ENCODE measurements at regions not wholly inside any gene's neighbourhood (a gene's known extent, or its start where the extent isn't known, plus 50 kb on each side); places are given as distances from the start of the nearest gene placed in this dataset.

DNA sequence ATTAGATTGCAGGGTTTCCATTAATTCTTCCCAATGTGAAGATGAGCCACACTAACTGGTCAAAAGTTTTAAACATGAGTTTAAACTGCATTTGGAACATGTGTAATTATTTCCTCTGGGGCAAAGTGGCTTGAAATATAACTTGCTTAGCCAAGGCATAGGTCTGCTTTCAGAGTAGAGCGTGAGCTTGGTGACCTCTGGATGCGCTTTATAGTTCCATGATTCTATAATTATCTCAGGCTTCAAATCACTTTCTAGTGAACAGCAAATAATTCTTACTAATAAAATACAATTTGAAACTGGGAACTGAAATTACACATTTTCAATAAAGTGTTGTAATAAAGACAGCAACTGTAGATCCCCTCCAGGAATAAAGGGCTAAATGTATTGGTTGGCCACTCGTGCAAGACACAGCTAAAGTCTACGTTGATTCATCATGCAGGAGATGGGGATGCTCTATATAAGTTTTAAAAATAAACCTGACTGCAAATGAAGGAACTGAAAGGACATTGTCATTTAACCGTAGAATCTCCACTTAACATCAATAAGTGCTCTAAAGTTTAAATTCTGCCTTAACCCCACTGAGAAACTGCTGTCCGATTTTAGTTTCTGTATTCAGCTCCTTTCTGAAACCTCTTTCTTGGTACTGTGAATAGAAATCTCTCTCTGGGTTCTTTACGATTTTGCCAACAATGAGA lies 460.0 kb downstream of the PSAT1 start:
- DNase-seq, result no peak

DNA sequence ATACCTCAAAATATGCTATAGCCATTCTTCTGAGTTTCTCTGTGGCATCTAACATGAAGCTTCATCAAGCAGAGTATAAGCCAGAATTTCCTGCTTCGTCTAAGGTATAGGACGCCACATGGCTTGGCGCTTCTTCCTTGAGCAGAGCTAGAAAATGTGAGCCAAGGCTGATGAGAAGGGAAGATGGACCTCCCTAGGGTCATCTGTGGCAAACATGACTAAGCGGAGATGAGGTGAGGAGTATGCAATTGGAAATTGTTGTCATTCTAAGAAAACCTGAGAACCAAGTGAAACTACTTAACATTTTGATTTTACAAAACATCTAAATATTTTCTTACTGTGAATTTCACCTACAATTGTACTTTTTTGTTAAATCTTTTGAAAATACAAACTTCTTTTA lies 466.5 kb downstream of the PSAT1 start:
- DNase-seq, result no peak

DNA sequence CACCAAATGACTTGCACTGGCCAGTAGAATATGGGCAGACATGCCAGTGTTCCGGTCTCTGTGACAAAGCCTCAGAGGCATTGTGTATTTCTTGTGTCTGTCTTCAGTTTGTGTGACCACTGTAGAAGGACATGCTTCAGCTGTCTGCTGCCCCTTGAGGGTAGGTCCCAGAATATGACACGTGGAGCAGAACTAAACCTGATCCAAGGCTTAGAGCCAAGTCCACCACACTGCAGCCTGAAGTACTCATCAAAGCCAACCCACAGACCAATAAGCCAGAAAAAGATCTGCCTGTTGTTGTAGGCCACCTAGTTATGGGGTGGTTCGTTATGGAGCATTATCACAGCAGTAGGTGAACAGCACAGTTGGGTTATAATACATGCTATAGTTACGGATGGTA lies 468.9 kb downstream of the PSAT1 start:
- DNase-seq, result no peak

DNA sequence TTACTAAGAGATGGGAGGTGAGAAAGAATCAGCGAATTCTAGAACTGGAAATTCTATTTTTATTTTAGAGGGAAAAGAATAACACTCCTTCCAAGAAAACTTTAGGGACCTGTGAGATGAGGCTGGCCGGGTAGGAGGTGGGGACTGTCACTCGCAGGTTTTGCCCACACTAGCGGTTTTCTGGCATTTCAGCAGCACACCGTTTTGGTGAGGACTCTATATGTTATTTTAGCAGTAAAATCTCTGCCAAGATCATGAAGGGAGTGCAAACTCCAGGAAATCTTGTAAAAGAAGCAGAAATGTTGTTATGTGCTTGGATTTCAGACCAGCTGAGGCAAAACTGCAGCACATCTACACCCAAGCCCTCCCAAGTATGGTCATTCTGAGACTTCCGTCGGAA lies 470.6 kb downstream of the PSAT1 start:
- DNase-seq, result no peak

DNA sequence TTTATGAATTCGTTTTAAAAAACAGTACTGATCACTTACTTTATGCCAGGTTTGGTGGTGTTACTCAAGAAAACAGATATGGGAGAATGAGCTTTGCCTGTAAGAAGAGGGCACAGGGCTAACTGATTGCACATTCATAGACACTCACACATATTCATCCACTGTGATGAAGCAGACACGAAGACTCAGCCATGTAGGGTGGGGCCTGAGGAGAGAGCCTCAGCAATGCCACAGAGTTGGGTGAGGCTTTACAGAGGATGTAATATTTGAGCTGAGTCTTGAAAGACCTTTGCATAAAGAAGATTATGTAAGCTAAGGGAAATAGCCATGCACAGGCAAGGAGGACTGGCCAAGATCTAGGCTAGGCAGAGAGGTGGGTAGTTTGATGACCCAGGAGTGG lies 472.8 kb downstream of the PSAT1 start:
- DNase-seq, result no peak

DNA sequence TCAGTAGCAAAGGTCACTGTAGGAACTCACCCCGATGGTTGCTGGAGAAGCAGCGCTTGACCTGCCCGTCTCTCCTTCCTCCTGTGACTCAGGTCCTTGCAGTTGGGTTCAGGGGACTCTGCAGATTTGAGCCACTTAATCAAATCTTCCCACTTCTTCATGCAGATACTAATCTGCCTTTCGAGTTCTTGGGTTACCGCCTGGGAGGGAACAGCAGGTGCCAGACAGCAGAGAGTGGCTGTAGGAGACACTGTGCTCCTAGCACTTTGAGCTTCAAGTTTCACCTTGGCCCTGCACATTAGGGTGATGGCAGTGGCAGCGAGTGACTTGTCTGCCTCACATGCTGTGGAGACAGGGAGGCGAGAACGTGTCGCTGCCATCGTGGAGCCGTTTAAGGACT lies 478.3 kb downstream of the PSAT1 start:
- no peak for DNase-seq

DNA sequence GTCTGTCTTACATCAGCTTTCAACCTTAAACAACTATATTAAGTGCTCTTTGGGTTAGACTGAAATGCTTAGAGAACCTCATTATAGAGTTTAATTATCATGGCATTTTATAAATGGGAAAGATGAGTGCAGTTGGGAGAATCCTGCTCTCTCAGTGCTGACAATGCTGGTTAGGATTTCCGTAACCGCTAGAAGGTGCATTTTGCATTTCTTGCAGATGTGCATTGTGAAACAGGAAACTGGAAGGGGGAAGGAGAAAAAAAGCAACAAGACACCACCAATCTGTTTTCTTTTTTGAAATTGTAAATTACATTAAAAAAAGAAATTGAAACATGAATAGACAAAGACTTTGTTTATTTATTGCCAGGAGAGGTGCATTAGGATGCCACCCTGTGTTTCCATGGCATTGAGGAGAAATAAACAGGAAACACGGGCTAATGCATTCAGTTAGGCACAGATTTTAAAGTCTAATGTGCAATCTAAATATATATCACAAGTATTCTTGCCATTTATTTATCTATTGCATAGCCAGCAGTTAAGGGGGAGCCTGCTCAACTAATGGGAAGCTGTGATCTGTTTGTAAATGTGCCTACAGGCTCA lies 478.9 kb downstream of the PSAT1 start:
- DNase-seq, result no peak

DNA sequence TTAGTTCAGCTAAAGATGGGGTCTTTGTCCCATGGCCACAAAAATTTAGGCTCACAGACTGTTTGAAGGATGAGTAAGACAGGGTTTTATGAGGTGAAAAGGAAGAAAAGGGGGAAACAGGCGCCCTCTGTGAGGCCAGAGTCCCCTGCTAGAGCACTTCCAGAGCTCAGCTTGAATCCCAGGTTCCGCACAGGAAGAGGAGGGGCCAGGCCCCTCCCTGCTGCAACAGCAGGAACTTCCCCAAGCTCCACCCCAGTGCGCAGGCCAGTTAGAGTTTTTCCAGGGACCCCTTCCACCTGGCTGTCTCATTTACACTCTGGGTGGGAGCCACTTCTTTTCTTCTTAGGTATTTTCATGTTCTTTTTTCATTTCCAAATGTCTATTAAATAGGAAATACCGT lies 480.8 kb downstream of the PSAT1 start:
- DNase-seq, result no peak

DNA sequence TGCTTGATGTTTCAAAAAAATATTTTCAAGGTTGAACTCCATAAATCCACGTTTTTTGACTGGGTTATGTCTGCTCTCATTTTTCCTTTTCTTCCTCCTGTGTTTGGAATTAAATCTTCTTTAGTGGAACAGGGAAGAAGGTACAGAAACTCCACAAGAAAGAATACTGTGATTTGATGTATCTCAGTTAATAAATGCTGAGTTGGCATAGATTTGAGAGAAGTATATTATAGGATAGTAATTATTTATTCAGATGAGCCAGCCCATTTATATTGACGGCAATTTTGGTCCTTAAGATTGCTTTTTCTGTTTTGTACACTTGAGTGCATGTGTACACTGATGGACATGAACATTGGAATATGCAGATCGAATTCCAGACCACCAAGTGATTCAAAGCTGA lies 481.4 kb downstream of the PSAT1 start:
- no peak for DNase-seq

DNA sequence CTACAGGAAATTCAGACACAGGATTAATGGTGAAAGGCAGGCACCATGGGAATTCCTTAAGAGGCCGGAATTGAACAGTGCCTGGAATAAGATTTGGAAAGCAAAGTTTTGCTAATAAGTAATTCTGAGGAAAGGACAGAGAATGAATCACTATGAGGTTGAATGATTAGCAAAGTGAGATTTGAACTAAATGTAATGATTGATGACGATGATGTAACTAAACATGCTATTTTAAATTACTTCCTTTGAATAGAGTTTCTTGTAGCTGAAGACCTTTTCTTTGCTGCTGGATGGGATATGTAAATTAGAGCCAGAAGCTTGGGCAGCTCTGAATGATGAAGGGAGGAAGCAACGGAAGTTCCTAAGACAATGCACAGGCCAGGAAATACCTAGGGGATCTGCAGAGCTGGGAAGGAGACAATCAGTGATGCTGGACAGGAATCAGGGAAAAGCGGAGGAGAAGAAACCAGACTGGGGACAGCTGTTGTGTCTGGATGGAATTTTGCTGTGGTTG lies 482.0 kb downstream of the PSAT1 start:
- DNase-seq, result no peak

DNA sequence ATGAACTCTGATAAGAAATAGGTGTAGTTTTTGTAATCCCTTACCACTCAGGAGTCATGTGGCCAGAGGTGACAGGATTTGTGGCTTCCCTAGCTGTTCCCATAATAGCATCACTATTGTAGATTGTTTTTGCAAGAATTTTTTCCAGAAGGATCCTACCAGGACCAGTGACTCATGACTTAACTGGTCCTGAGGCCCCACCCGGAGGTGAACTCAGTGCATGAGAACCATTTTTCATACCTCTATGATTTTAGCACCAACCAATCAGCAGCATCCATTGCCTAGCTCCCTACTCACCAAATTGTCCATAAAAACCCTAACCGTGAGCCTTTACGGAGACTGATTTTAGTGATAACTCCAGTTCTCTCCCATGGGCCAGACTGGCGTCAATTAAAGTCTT lies 484.8 kb downstream of the PSAT1 start:
- DNase-seq, result no peak

DNA sequence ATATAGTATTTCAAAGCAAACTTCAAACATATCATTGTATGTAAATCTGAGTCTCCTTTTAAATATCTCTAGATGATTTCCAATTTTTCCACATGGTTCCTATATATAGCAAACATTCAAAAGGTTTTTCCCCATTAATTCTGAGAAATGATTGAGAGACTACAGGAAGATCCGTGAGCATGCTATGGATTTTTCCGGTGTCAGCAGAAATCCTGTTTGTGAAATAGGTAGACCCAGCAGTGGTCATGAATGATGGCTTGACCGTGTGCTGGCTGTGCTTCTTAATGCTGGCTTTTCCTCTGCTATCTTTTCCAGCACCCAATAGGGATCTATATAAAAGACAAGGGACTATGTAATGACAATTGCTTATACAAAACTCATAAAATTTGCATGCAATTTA lies 485.3 kb downstream of the PSAT1 start:
- no peak for DNase-seq

DNA sequence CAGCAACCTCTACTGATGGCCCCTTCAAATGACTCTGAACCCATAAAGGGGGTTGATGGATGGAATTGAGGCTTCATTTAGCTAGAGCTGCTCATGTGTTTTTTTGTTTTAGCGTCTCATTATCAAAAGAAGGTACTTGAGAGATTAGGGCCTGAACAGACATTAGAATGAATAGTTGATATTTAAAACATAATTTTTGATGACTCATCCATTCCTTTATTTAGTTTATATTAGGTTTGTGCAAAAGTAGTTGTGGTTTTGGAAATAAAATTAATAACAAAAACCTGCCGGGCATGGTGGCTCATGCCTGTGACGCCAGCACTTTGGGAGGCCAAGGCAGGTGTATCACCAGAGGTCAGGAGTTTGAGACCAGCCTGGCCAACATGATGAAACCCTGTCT lies 485.9 kb downstream of the PSAT1 start:
- no peak for DNase-seq

DNA sequence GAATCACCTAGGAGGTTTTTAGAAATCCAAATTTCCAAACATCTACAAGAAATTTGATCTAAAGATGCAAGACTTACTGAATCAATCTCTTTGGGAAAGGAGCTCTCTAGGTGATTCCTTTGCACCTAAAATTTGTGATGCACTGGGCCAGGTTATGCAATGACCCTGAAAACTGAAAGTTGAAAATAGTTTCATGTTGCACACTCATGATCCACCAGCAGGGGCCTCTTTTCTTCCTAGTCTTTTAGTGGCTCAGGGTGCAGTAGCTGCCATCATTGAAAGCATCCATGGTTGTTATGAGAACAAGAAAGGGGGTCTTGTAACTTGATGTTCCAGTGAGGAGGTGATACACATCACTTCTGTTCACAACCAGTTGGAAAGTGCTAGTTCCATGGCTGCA lies 486.8 kb downstream of the PSAT1 start:
- DNase-seq, result no peak

DNA sequence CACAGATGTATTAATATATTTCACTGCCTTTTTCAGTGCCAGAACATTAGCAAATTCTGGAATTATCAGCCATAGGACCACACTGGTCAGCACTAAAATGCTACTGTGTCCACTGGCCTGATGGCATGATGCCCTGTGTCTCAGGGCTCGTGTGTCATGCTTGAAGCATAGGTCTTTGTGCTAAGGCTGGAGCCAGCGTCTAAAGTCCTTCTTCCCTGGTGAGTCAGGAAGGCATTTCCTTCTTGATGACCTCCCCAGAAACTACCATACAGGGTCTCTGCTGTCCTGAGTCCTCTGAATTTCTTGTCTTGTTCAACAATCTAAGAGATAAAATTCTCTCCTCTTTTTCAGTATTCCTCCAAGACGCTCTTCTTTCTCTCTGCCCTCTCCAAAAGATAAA lies 489.9 kb downstream of the PSAT1 start:
- no peak for DNase-seq

DNA sequence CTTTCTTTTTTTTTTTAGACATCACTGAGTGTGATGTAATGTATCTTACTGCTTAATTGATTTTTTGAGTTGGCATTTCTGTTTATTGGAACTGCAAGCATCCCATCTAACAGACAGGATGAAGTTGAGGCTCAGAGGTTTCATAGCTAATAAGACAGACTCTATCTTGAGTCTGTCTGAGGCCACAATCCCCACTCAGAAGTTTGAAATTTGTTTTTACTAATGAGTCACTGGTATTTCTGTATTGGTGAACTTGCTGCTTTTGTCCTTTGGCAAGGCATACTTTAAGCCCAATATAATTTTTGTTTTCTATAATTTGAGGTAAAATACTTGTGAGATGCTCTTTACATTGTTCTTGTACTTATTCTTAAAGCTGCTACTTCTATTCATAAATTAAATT lies 491.2 kb downstream of the PSAT1 start:
- no peak for DNase-seq

DNA sequence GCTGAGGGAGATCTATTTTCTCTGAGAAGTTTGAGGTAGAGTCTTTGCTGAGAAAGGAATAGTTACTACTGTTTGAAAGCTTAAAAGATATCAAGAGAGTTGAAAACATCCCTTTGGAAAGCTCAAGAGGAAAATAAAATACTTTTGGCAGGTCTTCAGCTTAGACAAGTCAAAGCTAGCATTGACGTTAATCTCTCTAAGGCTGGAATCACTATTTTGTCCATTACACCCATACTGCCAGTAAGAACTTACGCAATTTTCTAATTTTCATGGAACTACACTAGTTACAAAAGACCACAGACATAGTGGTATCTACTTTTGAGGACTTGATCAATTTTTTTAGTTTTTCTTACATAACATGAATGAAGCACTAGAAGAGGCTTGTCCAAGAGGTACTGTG lies 494.9 kb downstream of the PSAT1 start:
- no peak for DNase-seq

DNA sequence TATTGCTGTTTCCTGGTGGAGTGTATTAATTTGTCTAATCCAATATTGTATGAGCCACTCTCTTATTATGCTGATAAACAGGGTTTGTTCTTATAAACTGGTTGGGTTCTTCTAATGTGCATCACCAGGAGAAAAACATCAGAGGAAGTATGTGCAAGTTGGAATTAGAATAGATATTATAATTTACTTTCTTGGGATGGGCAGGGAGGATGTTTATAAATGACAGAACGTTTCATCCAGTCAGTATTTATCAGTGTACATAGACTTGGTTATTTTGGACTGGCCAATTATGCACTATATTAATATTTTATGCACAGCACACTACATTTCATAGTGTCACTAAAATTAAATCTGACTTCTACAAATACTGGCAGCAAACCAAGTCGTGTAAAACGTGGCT lies 495.8 kb downstream of the PSAT1 start:
- DNase-seq, result no peak

DNA sequence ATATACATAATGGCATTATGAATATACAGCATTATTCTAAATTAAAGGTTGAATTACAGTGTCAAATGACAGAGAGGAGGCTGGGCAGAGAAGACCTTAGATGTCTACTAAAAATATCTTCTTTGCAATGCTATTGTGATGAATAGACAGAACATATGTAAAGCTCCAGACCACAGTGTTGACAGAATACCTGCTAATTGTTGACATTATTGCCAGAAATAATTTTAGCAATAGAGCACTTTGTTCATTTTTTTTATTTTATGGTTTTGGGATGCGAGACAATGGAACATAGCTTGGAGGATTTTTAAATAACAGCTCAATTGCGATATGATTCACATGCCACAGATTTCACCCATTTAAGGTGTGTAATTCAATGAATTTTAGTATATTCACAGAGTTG lies 508.8 kb downstream of the PSAT1 start:
- DNase-seq, result no peak

DNA sequence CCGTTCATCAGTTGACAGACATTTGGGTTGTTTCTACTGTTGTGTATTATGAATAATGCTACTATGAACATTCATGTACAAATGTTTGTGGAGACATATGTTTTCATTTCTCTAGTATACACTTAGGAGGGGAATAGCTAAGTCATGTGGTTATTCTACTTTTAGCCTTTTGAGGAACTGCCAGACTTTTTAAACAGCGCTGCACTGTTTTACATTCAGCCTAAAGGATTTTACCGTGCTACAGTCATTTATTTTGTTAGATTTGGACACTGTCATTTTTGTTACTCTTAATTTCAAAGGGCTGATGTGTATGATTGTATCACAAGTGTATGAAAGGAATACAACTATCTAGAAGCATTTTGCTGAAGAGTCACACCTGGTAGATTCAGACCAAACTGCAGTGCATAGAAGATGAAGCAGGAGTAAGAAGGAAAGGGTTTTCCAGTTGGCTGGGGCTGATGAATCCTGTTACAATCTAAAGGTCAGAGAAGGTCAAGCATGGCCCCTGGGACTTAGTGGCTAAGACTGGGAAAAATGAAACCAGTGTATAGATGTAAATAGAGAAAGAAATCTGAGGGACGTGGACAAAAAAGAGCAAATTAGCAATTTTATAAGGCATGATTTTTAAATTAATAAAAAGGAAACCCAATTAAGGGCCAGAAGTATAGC lies 509.7 kb downstream of the PSAT1 start:
- DNase-seq, result no peak

DNA sequence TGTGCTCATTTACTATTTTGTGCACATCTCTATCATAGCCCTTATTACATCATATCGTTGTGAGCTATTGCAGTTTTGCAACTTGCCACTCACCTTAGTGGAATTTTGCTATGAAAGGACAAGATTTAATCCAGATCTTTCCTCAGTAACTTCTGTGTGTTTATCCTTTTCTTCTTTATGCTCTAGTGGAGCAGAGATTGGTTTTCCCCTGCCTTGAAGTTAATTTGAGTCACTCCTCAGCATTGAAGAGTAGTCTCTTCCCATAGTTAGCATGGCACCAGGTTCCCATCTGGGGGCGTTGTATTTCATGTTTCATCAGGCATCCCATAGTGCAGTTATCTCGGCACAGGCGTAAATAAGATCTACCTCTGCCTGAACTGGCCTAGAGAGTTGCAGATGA lies 510.4 kb downstream of the PSAT1 start:
- DNase-seq, result no peak

DNA sequence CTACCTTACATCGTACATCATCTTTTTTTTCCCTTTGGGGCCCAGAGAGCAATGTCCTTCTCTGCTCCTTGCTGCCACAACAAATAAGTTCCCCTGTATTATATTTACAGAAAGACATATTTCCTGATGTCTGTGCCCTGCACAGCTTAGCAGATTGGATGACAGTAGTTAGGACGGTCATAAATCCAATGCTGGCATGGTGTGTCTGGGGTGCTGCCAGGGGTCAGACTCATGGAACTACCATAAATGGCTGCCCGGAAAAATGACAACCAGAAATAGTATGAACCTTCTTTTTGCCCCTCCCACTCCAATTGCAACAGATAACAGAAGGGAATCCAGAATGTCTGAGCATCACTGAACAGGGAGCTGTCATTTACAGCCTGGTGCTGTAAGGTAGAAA lies 511.1 kb downstream of the PSAT1 start:
- DNase-seq, result no peak

DNA sequence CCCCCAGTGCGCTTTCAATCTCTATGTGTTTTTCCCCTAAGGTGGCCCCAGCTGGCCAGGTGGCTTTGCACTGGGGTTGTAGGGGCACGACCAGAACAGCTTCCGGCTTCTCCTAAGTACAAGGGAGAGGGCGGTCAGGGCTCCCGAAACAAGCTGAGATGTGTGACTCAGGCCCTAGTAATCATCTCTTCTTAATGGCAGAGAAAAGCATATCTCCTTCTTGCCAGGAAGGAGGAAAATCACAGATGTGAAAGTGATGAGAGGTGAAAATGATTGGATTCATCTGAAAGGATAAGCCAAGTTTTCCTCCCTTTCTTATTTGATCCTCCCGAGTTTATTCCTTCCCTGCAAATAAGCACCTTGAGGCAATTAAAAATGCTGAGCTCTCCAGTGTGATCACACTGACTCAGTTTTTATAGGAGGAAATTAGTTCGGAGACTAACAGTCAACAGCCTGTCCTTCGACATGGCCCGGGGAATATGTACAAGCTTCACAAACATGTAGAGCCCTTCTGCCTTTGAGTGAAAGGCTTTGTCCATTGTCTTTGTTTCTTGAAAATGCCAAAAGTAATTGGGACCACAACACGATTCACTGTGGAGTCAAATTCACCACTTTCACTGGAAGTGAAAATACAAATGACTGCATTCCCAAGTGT lies 514.8 kb downstream of the PSAT1 start:
- DNase-seq, result no peak

DNA sequence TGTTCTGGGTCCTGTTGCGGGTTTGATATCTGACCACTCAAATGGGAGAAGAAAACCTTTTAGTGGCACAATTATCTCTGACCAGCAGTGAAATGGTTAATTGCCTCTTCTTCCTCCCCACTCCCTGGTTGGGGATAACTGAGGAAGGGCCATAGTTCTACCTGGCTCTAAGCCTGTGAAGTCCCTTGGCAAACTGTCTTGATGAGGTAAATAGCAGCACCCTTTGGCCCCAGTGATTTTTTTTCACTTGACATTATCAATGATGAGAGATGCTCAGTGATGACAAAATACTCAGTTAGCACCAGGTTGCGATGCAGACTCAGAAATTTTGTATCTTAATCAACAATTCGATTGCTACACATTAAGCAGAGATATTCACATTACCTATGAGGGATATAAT lies 515.7 kb downstream of the PSAT1 start:
- DNase-seq, result no peak
